ENCODE measurements at regions not wholly inside any gene's neighbourhood (a gene's known extent, or its start where the extent isn't known, plus 50 kb on each side); places are given as distances from the start of the nearest gene placed in this dataset.

DNA sequence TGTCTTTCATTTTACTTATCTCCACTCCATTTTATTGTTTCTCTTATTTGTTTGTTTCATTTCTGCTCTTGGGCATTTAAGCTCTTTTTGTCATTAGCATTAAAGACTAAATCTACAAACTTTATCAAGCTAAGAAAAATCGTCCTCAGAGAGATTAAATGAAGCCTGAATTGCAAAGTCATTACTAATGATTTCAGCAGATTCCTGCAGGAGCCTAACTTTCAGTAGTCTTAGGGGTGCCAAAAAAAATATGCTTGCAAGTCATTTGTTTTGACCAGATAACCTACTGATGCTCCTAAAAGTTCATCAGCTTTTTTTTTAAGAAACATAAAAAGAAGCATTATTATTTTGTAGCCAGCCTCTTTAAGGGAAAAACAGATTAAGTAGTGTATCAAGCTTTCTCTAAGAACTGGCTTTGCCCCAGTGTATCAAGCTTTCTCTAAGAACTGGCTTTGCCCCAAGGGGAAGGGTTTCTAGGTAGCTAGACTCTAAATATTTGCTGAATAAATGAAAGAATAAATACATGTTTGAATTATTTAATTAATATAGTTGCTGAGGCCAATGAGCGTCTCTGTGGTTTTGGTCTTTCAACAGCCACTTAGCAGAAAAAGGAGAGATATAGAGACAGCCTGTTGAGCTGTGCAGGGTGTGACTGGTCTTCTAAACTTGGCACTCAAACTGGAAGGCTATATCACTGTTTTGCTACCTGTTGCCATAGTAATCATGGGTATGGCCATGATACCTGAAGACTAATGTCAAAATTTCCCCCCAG is 174.2 kb downstream of the BTC start:
- Histone ChIP-seq H3K4me1 (ENCODE audit: low read depth, poor library complexity, severe bottlenecking) (peaks cover 11% of the 10 kb centered on the region), H3K79me2 (ENCODE audit: insufficient read depth, low read depth) (no peaks in the 10 kb centered on the region), H3K27ac (no peak overlapping the region), H3K36me3 (ENCODE audit: insufficient read depth) (no peaks in the 10 kb centered on the region), H3K27me3 (ENCODE audit: insufficient read depth, low read depth) (no peaks in the 10 kb centered on the region), H3K4me3 (IDR thresholded peaks at IDR 0.05; ENCODE audit: insufficient read depth, low read depth, low read length) (no peak overlapping the region), H3K4me2 (no peak overlapping the region), H4K20me1 (ENCODE audit: insufficient read depth) (no peaks in the 10 kb centered on the region), H3K9ac (no peak overlapping the region), H2AFZ (ENCODE audit: low read depth) (no peak overlapping the region)
- TF ChIP-seq CTCF (conservative IDR thresholded peaks at IDR 0.05; ENCODE audit: low read depth, low read length): no peak

GRCh38 chr4:74621616-74622015 is 172.7 kb downstream of the BTC start:
- Histone ChIP-seq H3K36me3 (ENCODE audit: insufficient read depth) (no peaks in the 10 kb centered on the region), H3K27me3 (ENCODE audit: insufficient read depth, low read depth) (no peaks in the 10 kb centered on the region), H3K9ac (no peak overlapping the region), H3K27ac (no peak overlapping the region), H3K79me2 (ENCODE audit: insufficient read depth, low read depth) (no peaks in the 10 kb centered on the region), H3K4me1 (ENCODE audit: low read depth, poor library complexity, severe bottlenecking) (peaks cover 26% of the 10 kb centered on the region), H3K4me3 (IDR thresholded peaks at IDR 0.05; ENCODE audit: insufficient read depth, low read depth, low read length) (no peak overlapping the region), H2AFZ (ENCODE audit: low read depth) (no peak overlapping the region), H4K20me1 (ENCODE audit: insufficient read depth) (no peaks in the 10 kb centered on the region), H3K4me2 (no peak overlapping the region)
- TF ChIP-seq CTCF (conservative IDR thresholded peaks at IDR 0.05; ENCODE audit: low read depth, low read length): no peak

GRCh38 chr4:74623041-74623440 is 171.3 kb downstream of the BTC start:
- Histone ChIP-seq H4K20me1 (ENCODE audit: insufficient read depth) (no peaks in the 10 kb centered on the region), H3K27me3 (ENCODE audit: insufficient read depth, low read depth) (no peaks in the 10 kb centered on the region), H3K4me2 (no peak overlapping the region), H2AFZ (ENCODE audit: low read depth) (no peak overlapping the region), H3K79me2 (ENCODE audit: insufficient read depth, low read depth) (no peaks in the 10 kb centered on the region), H3K4me1 (ENCODE audit: low read depth, poor library complexity, severe bottlenecking) (peaks cover 29% of the 10 kb centered on the region), H3K9ac (no peak overlapping the region), H3K36me3 (ENCODE audit: insufficient read depth) (no peaks in the 10 kb centered on the region), H3K4me3 (IDR thresholded peaks at IDR 0.05; ENCODE audit: insufficient read depth, low read depth, low read length) (no peak overlapping the region), H3K27ac (no peak overlapping the region)
- peak; percentile 74 for TF ChIP-seq CTCF (conservative IDR thresholded peaks at IDR 0.05; ENCODE audit: low read depth, low read length)

DNA sequence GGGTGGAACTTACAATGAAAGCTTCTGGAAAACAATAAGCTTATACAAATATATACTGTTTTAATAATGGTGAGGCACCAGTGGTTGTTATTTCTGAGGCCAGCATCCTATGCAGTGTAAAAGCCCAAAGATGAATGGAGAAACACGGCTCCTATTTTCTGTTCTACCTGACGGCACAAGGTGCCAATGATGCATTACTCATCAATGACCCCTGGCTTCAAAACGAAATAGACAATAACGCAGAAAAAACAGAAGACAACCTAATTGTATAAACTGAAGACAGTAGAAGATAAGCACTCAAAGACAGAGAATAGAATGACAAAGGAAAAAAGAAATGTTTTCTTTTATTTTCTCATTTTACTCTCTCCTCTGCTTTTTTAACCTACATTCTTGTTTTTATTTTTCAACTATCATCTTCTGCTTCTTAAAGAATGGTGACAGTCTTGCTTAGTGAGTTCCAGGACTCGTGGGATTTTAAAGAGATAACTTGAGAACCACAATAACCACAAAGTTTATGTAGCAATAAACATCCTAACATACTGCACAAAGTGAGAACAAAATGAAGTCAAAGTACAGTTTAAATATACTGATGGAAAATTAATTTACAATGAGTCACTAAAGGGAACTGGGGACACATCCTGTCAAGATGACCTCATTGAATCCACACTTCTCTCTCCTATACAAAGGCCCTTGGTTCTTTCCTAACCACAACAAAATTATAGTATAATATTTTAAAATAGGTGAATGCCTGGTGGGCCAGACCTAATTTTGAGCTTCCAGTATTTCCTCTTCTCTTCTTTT is 169.8 kb downstream of the BTC start:
- H3K9ac ChIP-seq: no peak overlapping the region
- no peaks in the 10 kb centered on the region for H3K36me3 ChIP-seq (ENCODE audit: insufficient read depth)
- peaks cover 29% of the 10 kb centered on the region for H3K4me1 ChIP-seq (ENCODE audit: low read depth, poor library complexity, severe bottlenecking)
- 0 out of 2 replicates have a peak overlapping the region, but pooled peaks have one; percentile 16 for H3K4me2 ChIP-seq
- no peak overlapping the region for H2AFZ ChIP-seq (ENCODE audit: low read depth)
- H3K27ac ChIP-seq: no peak overlapping the region
- no peaks in the 10 kb centered on the region for H3K79me2 ChIP-seq (ENCODE audit: insufficient read depth, low read depth)
- H3K4me3 ChIP-seq (IDR thresholded peaks at IDR 0.05; ENCODE audit: insufficient read depth, low read depth, low read length): no peak overlapping the region
- no peak for TF ChIP-seq CTCF (conservative IDR thresholded peaks at IDR 0.05; ENCODE audit: low read depth, low read length)
- no peaks in the 10 kb centered on the region for H3K27me3 ChIP-seq (ENCODE audit: insufficient read depth, low read depth)
- H4K20me1 ChIP-seq (ENCODE audit: insufficient read depth): no peaks in the 10 kb centered on the region
